SU-DHL-6 (cell line): ENCODE measurements at regions not wholly inside any gene's neighbourhood (a gene's known extent, or its start where the extent isn't known, plus 50 kb on each side); places are given as distances from the start of the nearest gene placed in this dataset.

Experiments used
- H2AFZ ChIP-seq: fragments of 200-600 bp; sonication (generic); 2 replicates; pipeline ENCODE4 v1.6.1; 2014; ENCODE audit warnings: low read depth, mild to moderate bottlenecking, moderate library complexity, mixed read lengths, antibody characterized with exemption, low read length; ENCODE audit not compliant: severe bottlenecking
- H3F3A ChIP-seq: fragments of 200-600 bp; shearing (Covaris generic); 2 replicates; pipeline ENCODE4 v1.6.0; 2016; ENCODE audit warnings: antibody characterized with exemption, mild to moderate bottlenecking; ENCODE audit not compliant: insufficient read depth
- H3K27ac ChIP-seq: fragments of 200-600 bp; sonication (generic); 2 replicates; pipeline ENCODE4 v1.5.1; 2016; ENCODE audit warnings: low read depth, mild to moderate bottlenecking, low read length, moderate library complexity, mixed read lengths
- H3K27me3 ChIP-seq: fragments of 200-600 bp; sonication (generic), shearing (Covaris generic); 2 replicates; pipeline ENCODE4 v1.6.0; 2014; ENCODE audit warnings: mild to moderate bottlenecking, low read length
- H3K36me3 ChIP-seq: fragments of 200-600 bp; sonication (generic); 2 replicates; pipeline ENCODE4 v1.6.1; 2014; ENCODE audit warnings: mild to moderate bottlenecking, low read length, mixed read lengths
- H3K4me2 ChIP-seq: fragments of 300-600, 200-600 bp; shearing (Covaris generic), sonication (generic); 2 replicates; pipeline ENCODE4 v1.6.0; 2014; ENCODE audit warnings: low read length, low read depth, mild to moderate bottlenecking; ENCODE audit not compliant: poor library complexity, severe bottlenecking
- H3K4me3 ChIP-seq: fragments of 200-600 bp; sonication (generic); 2 replicates; pipeline ENCODE4 v1.5.1; 2014; ENCODE audit warnings: antibody characterized with exemption, low read length, mild to moderate bottlenecking, mixed read lengths; ENCODE audit not compliant: insufficient read depth, poor library complexity, severe bottlenecking
- H3K79me2 ChIP-seq: fragments of 200-600 bp; sonication (generic); 2 replicates; pipeline ENCODE4 v1.6.1; 2014; ENCODE audit warnings: mild to moderate bottlenecking, low read length, moderate library complexity; ENCODE audit not compliant: insufficient read depth
- H3K9ac ChIP-seq: fragments of 200-600 bp; sonication (generic); 2 replicates; pipeline ENCODE4 v1.7.0; 2014; ENCODE audit warnings: mild to moderate bottlenecking, low read length
- H3K9me2 ChIP-seq: fragments of 200-600 bp; sonication (generic); replicated peaks from 2 replicates; pipeline ENCODE4 v1.6.1; 2014; ENCODE audit warnings: low read length; ENCODE audit not compliant: insufficient read depth
- H3K9me3 ChIP-seq: fragments of 200-600 bp; sonication (generic); 2 replicates; pipeline ENCODE4 v1.6.1; 2014; ENCODE audit warnings: low read length, mixed read lengths; ENCODE audit not compliant: insufficient read depth
- H4K20me1 ChIP-seq: fragments of 200-600 bp; sonication (generic); 2 replicates; pipeline ENCODE4 v1.6.1; 2014; ENCODE audit warnings: low read depth, mild to moderate bottlenecking, antibody characterized with exemption, low read length, moderate library complexity, mixed read lengths
- CTCF ChIP-seq: fragments of 200-600 bp; sonication (generic); IDR thresholded peaks from one replicate; pipeline ENCODE4 v1.5.1; 2017; ENCODE audit warnings: antibody characterized with exemption, mild to moderate bottlenecking, low read length, moderate library complexity; ENCODE audit not compliant: insufficient read depth, poor library complexity, severe bottlenecking
- EZH2phosphoT487 ChIP-seq: fragments of 200-600 bp; sonication (generic), shearing (Covaris generic); conservative IDR thresholded peaks from 2 replicates; pipeline ENCODE4 v1.6.1; 2018; ENCODE audit warnings: mild to moderate bottlenecking, antibody characterized with exemption, low read length, moderate library complexity, mixed read lengths

GRCh38 chr9:12878351-12878978, 103.6 kb downstream of the LURAP1L start:
- Histone ChIP-seq H3F3A (no peaks in the 10 kb centered on the region), H2AFZ (no peak overlapping the region)

GRCh38 chr9:12879961-12880360, 105.1 kb downstream of the LURAP1L start:
- Histone ChIP-seq H3K79me2 (no peaks in the 10 kb centered on the region), H2AFZ (no peak overlapping the region), H4K20me1 (no peaks in the 10 kb centered on the region), H3K4me3 (no peak overlapping the region), H3K9ac (no peak overlapping the region), H3K9me3 (no peaks in the 10 kb centered on the region), H3K27ac (no peak overlapping the region), H3K36me3 (no peaks in the 10 kb centered on the region), H3K4me2 (no peak overlapping the region), H3K9me2 (no peaks in the 10 kb centered on the region), H3K27me3 (no peaks in the 10 kb centered on the region), H3F3A (no peaks in the 10 kb centered on the region)
- TF ChIP-seq EZH2phosphoT487 = no peak
- no peak for TF ChIP-seq CTCF

More at GRCh38 chr9:12878351-12878978, 103.6 kb downstream of the LURAP1L start:
- Histone ChIP-seq H4K20me1 (no peaks in the 10 kb centered on the region), H3K27me3 (no peaks in the 10 kb centered on the region), H3K9ac (no peak overlapping the region), H3K9me3 (no peaks in the 10 kb centered on the region), H3K36me3 (no peaks in the 10 kb centered on the region), H3K4me3 (no peak overlapping the region), H3K79me2 (no peaks in the 10 kb centered on the region), H3K27ac (no peak overlapping the region), H3K9me2 (no peaks in the 10 kb centered on the region), H3K4me2 (no peak overlapping the region)
- TF ChIP-seq EZH2phosphoT487 (no peak), CTCF (no peak)

- H3F3A ChIP-seq = no peaks in the 10 kb centered on the region
- no peaks in the 10 kb centered on the region for H3K36me3 ChIP-seq
- no peaks in the 10 kb centered on the region for H3K27me3 ChIP-seq
- H3K9me2 ChIP-seq = no peaks in the 10 kb centered on the region
- no peaks in the 10 kb centered on the region for H3K79me2 ChIP-seq
- no peak overlapping the region for H3K4me2 ChIP-seq
- no peak overlapping the region for H3K9ac ChIP-seq
- TF ChIP-seq CTCF (no peak), EZH2phosphoT487 (no peak)
- no peak overlapping the region for H3K4me3 ChIP-seq
- no peak overlapping the region for H2AFZ ChIP-seq
- H4K20me1 ChIP-seq = no peaks in the 10 kb centered on the region
- H3K27ac ChIP-seq = no peak overlapping the region
- H3K9me3 ChIP-seq = no peaks in the 10 kb centered on the region
Observed at GRCh38 chr9:12880406-12881015, 105.7 kb downstream of the LURAP1L start.
